NOMO-1 treated with DMSO at 0.1 percent for 48 hours (cell line): ENCODE measurements at regions not wholly inside any gene's neighbourhood (a gene's known extent, or its start where the extent isn't known, plus 50 kb on each side); places are given as distances from the start of the nearest gene placed in this dataset.

ENCODE experiments used
- DNase-seq: peaks from one replicate; lab custom pipeline; 2025; ENCODE audit not compliant: unreplicated experiment; lab: John Stamatoyannopoulos, UW

GRCh38 chr10:83926606-83927005, 212.7 kb upstream of the GHITM start:
- DNase-seq = no peak

- DNase-seq = no peak
Observed at GRCh38 chr10:83927166-83927565, 212.1 kb upstream of the GHITM start.

DNA sequence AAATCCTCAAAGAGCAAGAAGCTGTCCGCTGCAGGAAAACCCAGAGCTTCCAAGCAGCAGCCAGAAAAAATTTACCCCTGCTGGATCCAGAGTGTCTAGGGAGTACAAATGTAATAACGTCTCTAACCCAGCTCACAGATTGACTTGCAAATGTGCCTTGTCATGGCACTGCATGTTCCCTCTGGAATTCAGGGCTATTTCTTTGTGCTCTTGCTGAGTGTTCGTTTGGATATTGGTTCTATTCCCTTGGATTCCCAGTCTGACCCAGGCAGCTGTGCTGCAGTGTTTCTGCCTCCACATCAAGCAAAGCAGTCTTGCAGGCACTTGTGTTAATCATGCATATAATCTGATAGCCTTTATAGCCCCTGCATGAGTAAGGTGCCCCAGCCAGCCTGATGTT, 209.9 kb upstream of the GHITM start:
- no peak for DNase-seq

DNA sequence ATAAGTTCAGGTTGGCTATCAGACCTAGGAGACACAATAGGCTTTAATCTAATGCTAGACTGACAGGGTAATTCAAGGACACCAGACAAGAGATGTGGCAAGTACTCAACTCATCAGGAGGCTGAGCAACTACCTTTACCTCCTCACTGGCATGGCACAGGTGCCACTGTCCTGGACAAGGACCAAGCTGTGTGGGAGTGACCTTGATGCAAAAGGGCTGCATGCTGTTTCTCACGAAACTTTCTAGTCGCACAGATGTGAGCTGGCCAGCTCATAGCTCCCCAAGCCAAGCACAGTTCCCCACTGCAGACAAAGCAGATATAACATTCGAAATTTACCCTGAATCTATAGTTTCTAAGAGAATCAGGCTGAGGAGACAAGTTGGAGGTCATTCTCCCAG, 207.6 kb upstream of the GHITM start:
- no peak for DNase-seq

GRCh38 chr10:83932245-83932644, 207.1 kb upstream of the GHITM start:
- peak; percentile 43 for DNase-seq

GRCh38 chr10:83934062-83934461, 205.2 kb upstream of the GHITM start:
- DNase-seq = no peak

DNA sequence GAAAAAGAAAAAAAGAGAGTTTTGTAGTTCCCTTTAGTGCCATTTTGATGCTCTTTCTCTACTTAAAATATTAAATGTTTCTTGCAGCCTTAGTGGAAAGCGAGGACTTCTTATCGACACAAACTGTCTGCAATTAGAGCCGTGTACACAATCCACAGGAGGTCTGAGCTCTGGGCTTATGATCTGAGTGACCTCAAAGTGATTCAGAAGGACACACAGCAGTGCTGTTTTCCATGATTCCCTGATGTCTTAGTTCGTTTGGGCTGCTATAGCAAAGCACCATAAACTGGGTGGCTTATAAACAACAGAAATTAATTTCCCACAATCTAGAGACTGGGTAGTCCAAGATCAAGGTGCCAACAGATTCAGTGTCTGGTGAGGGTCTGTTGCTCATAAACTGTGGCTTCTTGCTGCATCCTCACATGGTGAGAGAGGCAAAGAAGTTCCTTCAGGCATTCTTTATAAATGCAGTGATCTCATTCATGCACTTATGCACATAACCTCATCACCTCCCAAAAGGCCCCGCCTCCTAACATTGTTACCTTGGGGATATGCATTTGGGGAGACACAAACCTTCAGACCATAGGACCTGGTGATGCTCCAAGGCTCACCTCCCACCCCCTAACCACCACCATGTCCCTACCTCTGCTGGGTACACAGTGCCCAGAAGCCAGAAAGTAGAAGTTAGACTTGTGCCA, 204.5 kb upstream of the GHITM start:
- no peak for DNase-seq

DNA sequence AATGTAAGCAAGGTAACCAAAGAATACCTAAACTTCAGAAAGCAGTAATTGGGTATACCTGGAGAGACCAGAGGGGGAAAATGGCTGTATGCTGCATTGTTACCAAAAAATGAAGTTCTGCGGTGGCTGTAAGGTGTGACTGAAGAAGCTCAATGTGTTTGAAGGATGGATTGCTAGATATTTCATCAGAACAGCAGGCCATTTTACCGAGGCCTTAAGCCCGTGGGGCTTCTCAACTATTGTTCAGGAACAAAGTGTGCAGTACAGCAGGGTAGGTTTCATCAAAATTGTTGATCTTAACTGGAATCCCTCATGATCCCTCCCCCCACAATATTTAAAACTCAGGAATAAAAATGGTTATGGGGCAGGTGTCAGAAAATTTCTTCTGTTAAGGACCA, 204.0 kb upstream of the GHITM start:
- no peak for DNase-seq

- no peak for DNase-seq
Observed at GRCh38 chr10:83935911-83936310, 203.4 kb upstream of the GHITM start.

GRCh38 chr10:83937161-83937560, 202.1 kb upstream of the GHITM start:
- no peak for DNase-seq

DNA sequence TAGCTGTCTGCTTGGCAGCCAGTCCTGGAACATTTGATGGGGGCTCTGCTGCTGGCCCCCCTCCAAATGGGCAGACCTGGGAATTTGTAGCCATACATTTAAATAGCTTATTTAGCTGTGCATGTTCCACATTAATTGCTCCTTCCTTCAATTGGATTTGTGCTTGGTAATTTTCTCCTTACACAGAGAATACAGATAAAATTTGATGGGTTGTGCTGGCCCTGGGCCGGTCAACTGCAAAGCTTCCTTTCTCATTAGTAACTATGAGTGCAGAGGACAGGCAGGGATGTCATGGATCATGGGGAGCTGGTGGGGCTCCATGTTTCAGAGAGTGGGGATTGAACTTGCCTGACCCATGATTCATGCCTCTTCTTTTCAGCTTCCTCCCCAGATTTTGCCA, 201.5 kb upstream of the GHITM start:
- DNase-seq = no peak

DNA sequence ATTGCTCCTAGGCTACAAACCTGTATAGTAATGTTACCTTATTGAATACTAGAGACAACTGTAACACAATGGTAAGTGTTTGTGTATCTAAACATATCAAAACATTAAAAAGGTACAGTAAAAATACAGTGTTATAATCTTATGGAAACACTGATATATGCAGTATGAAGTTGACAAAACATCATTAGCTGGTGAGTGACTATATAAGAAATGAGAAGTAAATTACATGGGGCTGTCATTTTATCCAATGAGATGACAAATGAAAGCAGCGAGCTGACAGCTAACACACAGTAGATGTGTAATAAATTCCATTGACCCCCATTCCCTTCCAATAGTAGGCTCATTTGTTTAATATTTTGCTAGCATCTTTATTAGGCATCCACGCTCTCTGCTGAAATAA, 198.1 kb upstream of the GHITM start:
- no peak for DNase-seq

- DNase-seq = no peak
Observed at GRCh38 chr10:83942410-83942809, 196.9 kb upstream of the GHITM start.

DNA sequence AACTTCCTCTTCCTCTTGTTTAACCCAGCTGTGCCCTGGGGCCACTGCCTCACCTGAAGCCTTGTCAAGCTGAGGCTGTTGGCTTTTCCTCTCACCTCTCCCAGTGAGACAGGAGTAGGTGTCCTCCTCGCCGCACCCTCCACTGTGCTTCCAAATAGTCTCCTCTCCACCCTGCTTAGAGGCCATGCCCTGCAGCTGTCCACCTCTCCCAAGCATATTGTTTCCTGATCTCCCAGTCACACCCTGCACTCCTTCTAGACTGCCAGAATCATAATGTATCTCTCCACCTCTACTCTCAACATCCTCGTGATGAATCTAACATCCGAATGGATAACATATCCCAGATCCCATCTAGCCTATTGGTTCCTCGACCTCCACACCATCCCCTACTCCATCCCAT, 196.3 kb upstream of the GHITM start:
- DNase-seq = no peak

- DNase-seq = no peak
Observed at GRCh38 chr10:83943920-83944319, 195.4 kb upstream of the GHITM start.

DNA sequence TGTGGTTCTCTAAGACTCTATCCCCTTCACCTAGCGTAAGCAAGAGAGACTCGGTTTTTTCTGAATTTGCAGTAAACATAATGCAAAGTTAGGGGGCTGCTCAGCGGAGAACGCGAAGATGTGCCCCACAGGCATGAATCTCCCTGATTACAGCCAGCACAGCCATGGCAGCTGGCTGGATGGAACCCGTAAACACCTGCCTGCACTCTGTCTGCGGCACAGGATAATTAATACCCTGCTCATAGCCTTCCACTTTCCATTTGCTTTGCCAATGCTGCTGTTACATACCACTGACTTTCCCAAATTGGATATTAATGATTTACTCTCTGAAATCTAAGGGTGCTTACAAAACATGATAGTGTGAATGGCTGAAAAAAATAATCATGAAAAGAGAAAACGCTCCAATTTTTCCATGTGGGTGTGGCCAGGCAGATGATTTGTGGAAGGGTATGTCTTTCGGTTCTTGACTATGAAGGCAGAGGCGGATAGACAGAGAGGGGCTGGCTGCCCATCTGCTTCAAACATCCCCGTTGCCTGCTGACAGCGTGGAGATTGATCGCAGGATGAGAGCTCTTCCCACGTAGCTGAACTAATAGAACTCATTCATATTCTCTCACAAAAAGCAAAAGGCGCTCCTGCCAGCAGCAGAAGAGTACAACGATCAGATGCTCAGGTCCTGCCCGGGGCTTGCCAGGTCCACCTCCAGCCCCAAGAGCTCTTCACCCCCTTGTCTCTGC, 193.2 kb upstream of the GHITM start:
- DNase-seq = no peak

GRCh38 chr10:83952314-83952713, 187.0 kb upstream of the GHITM start:
- peak; percentile 82 for DNase-seq

DNA sequence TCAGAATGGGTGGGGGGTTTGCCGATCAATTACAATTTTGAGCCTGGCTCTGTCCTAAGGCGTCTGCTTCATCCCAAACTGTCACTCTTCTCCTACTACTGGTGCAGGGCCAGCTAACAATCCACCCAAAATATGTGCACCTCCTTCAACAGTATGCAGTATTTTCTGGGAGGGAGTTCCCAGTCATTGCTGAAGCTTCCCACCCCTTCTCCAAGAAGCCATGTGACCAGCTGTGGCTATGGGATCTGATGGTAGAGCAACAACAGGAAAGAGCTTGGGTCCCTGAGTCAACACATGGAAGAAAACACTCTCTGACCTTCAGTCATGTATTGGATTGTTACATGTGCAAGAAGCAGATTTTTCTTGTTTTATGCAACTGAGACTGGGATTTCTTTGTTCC, 185.7 kb upstream of the GHITM start:
- DNase-seq = no peak

- DNase-seq = no peak
Observed at GRCh38 chr10:83954193-83954799, 185.0 kb upstream of the GHITM start.

GRCh38 chr10:83955406-83955805, 183.9 kb upstream of the GHITM start:
- no peak for DNase-seq

DNA sequence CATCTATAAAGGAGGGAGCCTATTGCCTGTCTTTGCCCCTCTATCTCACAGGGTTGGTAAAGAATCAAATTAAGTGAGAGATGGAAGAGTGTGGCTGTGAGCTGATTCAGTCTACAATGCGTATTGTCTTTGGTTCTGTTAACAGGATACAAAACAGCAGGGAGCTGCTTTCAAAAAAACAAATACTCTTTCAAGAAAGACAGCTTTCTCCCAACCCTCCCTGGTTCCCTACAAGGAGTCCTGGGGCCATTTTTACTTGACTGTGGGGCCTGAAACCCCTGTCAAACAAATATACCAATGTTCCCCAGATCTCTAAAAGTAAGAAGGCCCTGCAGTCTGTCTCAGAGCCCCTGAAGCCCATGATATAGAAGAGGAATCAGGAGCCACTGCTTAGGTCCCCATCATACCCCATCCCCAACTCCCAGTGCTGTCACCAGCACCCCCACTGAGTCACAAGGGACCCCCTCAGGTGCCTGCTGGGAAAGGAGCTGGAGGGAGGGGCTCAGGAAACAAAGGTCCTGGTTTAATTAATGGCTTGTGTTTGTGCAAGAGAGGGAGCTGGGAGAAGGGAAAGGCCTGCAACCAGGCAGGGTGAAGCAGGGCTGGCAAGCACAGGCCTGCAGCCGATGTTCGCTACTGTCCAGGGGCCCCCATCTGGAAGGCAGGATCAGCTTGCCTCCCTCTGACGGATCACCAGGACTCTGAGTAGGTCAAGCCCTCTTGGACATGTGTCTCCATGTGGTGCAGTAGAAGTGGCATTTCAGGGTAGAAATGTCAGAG, 182.0 kb upstream of the GHITM start:
- DNase-seq = no peak

DNA sequence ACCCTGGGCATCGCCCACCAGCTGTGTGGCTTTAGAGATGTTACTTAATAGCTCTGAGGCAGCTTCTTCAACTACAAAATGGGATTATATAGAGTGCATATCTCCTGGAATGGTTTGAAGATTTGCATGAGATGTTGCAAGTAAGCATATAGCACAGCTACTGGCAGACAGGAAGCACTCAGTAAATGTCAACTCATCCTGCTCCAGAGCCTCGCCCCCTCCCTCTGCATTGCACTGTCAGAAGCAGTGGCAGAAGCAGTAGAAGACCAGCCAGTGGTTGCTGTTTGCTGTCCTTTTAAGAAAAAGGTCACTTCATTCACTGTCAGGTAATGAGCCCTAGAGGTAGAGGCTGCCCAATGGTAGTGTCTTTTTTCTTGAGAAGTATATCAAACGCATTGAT, 180.0 kb upstream of the GHITM start:
- DNase-seq = peak; percentile 88
